ENCODE measurements at regions not wholly inside any gene's neighbourhood (a gene's known extent, or its start where the extent isn't known, plus 50 kb on each side); places are given as distances from the start of the nearest gene placed in this dataset.

DNA sequence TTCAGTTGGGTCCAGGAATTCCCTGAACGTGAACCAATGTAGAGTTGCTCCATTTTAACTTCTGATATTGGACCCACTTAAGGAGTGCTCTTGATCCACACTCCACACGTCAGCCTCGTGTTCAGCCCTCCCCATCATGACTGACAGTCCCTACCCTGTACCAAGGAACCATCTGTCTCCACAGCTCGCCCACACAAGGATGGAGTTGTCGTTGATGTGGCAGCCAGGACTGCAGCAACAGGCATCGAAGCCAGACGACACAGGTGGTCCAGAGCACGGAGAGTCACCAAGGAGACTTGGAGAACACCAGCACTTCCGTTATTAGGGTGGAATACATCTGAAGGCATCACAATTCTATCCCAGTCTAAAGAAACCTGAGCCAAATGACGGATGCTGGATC, 472.1 kb upstream of the NR3C2 start (continued):
- no peak for TF ChIP-seq YY2 (tag by site-specific recombination; IDR thresholded peaks at IDR 0.05)
- no peak for TF ChIP-seq ZNF2 (tag by site-specific recombination; IDR thresholded peaks at IDR 0.05)
- TF ChIP-seq RBAK (tag by site-specific recombination; IDR thresholded peaks at IDR 0.05) = no peak

DNA sequence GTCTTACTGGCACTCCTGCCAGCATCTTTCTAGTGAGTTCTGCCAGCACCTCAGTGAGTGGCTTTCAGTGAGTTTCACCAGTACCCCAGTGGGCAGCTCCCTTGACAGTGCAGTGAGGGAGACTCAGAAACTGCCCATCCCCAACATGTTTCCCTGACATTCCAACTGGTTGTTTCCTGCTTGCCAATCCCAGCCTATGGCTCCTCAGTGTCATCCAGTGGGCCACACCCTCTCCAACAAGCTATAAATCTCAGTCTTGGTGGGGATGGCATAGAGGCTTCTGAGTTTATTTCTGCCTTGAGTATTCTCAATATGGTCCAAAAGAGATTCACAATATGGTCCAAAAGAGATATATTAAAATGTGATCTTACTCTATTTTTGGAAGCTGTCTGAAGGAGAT, 461.2 kb upstream of the NR3C2 start:
- TF ChIP-seq ZNF184 (tag by site-specific recombination; IDR thresholded peaks at IDR 0.05) (no peak), ZSCAN16 (tag by site-specific recombination; IDR thresholded peaks at IDR 0.05) (no peak), MYNN (tag by site-specific recombination; IDR thresholded peaks at IDR 0.05; ENCODE audit: borderline replicate concordance) (no peak), ZFHX2 (tag by site-specific recombination; conservative IDR thresholded peaks at IDR 0.05) (no peak), ZNF24 (tag by site-specific recombination; IDR thresholded peaks at IDR 0.05) (no peak), PRDM10 (tag by site-specific recombination; IDR thresholded peaks at IDR 0.05) (no peak), ZNF660 (tag by site-specific recombination; IDR thresholded peaks at IDR 0.05) (no peak), ZNF416 (tag by site-specific recombination; IDR thresholded peaks at IDR 0.05) (no peak), ZNF664 (tag by site-specific recombination; IDR thresholded peaks at IDR 0.05) (no peak)
- CTCF ChIA-PET = no interaction called here

DNA sequence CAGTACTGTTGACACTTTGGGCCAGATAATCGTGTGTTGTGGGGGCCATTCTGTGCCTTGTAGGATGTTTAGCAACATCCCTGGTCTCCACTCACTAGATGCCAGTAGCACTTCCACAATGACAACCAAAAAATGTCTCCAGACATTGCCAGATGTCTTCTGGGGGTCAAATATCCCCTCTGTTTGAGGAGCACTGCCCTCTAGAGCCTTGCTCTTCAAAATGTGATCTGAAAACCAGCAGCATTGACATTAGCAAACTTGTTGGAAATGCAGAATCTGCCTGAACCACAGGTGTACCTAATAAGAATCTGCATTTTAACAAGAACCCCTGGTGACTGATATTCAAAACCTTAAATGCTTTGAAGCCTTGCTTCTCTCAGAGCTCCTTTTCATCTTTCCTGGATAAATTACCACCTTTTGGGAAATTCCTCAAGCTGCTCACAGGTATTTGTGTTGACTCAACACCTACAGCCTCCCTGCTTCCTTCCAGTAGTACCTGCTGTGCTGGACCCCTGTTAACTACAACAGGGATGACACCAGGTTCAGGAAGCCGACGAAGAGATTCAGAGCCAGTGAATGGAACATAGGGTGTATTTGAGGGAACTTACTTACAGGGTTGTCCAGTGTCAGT, 459.0 kb upstream of the NR3C2 start:
- Histone ChIP-seq H3K9me3 (ENCODE audit: control insufficient read depth, insufficient read depth, low read depth, low read length) (no peaks in the 10 kb centered on the region), H3K36me3 (ENCODE audit: control insufficient read depth in 2 of 2, insufficient read depth in 1 of 2, low read length in 2 of 2) (no peaks in the 10 kb centered on the region), H3K27ac (ENCODE audit: extremely low read depth, low read depth, low read length) (no peak overlapping the region), H3K4me3 (ENCODE audit: low read depth, low read length) (no peak overlapping the region), H3K4me1 (ENCODE audit: control insufficient read depth, insufficient read depth, low read length) (no peaks in the 10 kb centered on the region)
- ChIA-PET POLR2A (no interaction called here), CTCF (no interaction called here)
- no peak for TF ChIP-seq ZNF558 (tag by site-specific recombination; IDR thresholded peaks at IDR 0.05)
- no peak for TF ChIP-seq ZNF624 (tag by site-specific recombination; IDR thresholded peaks at IDR 0.05)
- no peak for TF ChIP-seq ZNF362 (tag by site-specific recombination; IDR thresholded peaks at IDR 0.05)
- TF ChIP-seq ZNF26 (tag by site-specific recombination; IDR thresholded peaks at IDR 0.05) = no peak
- no peak for TF ChIP-seq ZNF416 (tag by site-specific recombination; IDR thresholded peaks at IDR 0.05)
- no peak for TF ChIP-seq ZBTB11 (tag by site-specific recombination; conservative IDR thresholded peaks at IDR 0.05; ENCODE audit: low read depth)
- TF ChIP-seq ZFP37 (tag by site-specific recombination; IDR thresholded peaks at IDR 0.05) = no peak
- no peak for TF ChIP-seq ZNF169 (tag by site-specific recombination; IDR thresholded peaks at IDR 0.05)
- no peak for TF ChIP-seq ZNF214 (tag by site-specific recombination; IDR thresholded peaks at IDR 0.05; ENCODE audit: borderline replicate concordance)
- no peak for TF ChIP-seq ZNF777 (tag by site-specific recombination; IDR thresholded peaks at IDR 0.05; ENCODE audit: borderline replicate concordance)
- TF ChIP-seq SETDB1 (IDR thresholded peaks at IDR 0.05; ENCODE audit: insufficient read length, low read length) = no peak
- TF ChIP-seq ZNF138 (tag by site-specific recombination; IDR thresholded peaks at IDR 0.05; ENCODE audit: borderline replicate concordance) = no peak
- TF ChIP-seq ZNF433 (tag by site-specific recombination; IDR thresholded peaks at IDR 0.05; ENCODE audit: low read depth) = no peak
- no peak for TF ChIP-seq ZNF140 (tag by site-specific recombination; IDR thresholded peaks at IDR 0.05)
- no peak for TF ChIP-seq KLF8 (tag by site-specific recombination; IDR thresholded peaks at IDR 0.05)

More for the DNA sequence above, 461.2 kb upstream of the NR3C2 start:
- H3K9me3 ChIP-seq (ENCODE audit: control insufficient read depth, insufficient read depth, low read depth, low read length) = no peaks in the 10 kb centered on the region
- H3K4me3 ChIP-seq (ENCODE audit: low read depth, low read length) = no peak overlapping the region
- no peaks in the 10 kb centered on the region for H3K36me3 ChIP-seq (ENCODE audit: control insufficient read depth in 2 of 2, insufficient read depth in 1 of 2, low read length in 2 of 2)
- no peak overlapping the region for H3K27ac ChIP-seq (ENCODE audit: extremely low read depth, low read depth, low read length)
- POLR2A ChIA-PET = no interaction called here
- no peaks in the 10 kb centered on the region for H3K4me1 ChIP-seq (ENCODE audit: control insufficient read depth, insufficient read depth, low read length)
